Fibroblast of mammary gland (primary cell): ENCODE measurements at regions not wholly inside any gene's neighbourhood (a gene's known extent, or its start where the extent isn't known, plus 50 kb on each side); places are given as distances from the start of the nearest gene placed in this dataset.

ENCODE experiments used
- DNase-seq: peaks from one replicate; pipeline ENCODE4 v3.0.0-alpha.2; 2010; ENCODE audit warnings: low read depth
- H3K4me3 ChIP-seq: 2 replicates; pipeline ENCODE4 v1.5.1; 2011; ENCODE audit warnings: low read depth, mild to moderate bottlenecking, low read length, moderate library complexity; ENCODE audit not compliant: control insufficient read depth
- CTCF ChIP-seq: conservative IDR thresholded peaks from 2 replicates; pipeline ENCODE4 v1.5.1; 2011; ENCODE audit warnings: low read depth, low read length, inconsistent platforms; ENCODE audit not compliant: control insufficient read depth, insufficient read depth

DNA sequence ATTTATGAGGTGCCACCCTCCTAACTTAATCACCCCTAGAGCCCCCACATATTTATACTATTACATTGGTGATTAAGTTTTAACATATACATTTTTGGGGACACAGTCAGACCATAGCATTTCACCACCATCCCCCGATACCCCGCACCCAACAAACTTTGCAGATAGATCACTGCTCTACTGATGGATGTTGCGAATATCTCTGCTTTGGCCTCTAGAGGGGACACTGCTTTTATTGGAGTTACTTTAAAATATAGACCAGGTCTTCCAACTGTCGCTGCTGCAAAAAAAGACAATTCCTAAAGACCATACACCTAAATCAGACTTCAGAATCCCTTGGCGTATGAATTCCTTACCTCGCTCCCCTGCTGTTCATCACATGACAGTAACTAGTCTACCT, 115.8 kb upstream of the FSHR start:
- no peak for TF ChIP-seq CTCF
- DNase-seq = no peak

GRCh38 chr2:49265471-49265870, 111.2 kb upstream of the FSHR start:
- no peak for TF ChIP-seq CTCF
- H3K4me3 ChIP-seq = no peak overlapping the region
- no peak for DNase-seq

More for the DNA sequence above, 115.8 kb upstream of the FSHR start:
- H3K4me3 ChIP-seq = no peak overlapping the region

DNA sequence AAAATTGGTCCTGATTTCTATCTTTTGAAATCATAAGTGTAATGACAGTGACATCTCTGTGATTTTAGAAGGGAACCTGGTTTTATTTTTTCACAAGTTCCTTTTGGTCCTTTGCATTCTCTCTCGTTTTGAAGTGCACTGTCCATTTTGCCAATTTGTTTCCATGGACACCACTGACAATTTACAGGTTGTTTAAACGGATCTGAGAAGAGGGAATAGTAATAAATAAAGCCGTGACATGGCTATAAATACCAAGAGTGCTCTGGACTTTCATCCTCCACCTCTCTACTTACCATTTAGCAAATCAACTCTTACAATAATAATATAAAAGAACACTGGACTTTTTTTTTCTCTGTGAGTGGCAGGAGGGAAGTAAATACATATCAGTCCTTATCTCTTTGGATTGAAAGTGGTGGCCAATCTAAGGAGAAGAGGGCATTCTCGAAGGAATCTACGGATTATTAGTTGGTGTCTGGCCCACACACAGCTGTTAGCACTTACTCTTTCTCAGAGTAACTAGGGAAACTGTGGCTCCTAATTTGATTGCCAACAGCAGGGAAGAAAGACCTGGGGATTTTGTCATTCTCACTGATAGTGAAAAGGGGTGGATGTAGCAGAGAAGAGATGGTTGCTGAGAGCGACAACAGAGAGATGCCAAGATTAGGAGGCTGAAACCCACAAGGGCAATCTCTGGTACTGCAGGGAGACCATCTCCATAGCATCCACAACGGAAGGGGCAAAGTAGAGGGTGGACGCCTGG, 108.7 kb upstream of the FSHR start:
- no peak for DNase-seq
- TF ChIP-seq CTCF = no peak
- H3K4me3 ChIP-seq = no peak overlapping the region

- DNase-seq = no peak
- H3K4me3 ChIP-seq = no peak overlapping the region
- no peak for TF ChIP-seq CTCF
Observed at GRCh38 chr2:49261781-49262180, 107.5 kb upstream of the FSHR start.

DNA sequence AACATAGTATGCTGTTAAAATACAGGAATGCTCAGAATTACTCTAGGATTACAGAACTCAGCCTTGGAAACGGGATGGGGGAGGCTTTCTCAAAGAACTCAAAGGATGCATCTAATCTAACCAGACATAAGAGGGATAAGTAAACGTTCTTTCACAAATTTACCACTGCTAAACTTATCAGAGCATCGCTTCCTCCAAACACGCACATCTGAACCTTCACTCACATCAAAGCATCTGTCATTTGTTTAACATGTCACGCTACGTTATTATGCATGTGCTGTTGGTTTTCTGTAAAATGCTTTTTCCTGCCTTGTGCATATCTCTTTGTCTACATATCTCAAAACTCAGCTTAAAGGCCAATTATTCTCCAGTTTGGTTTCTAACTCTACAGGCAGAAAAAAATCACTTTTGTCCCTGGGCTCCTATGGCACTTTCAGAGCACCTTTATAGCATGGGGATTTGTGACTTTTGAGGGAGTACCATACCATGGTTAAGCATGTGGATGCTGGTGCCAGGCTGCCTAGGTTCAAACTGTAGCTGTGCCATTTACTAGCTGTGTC, 106.7 kb upstream of the FSHR start:
- TF ChIP-seq CTCF = no peak

GRCh38 chr2:49259926-49260325, 105.6 kb upstream of the FSHR start:
- no peak overlapping the region for H3K4me3 ChIP-seq
- no peak for DNase-seq
- TF ChIP-seq CTCF = no peak

More for the DNA sequence above, 106.7 kb upstream of the FSHR start:
- no peak for DNase-seq
- no peak overlapping the region for H3K4me3 ChIP-seq
